ENCODE measurements at regions not wholly inside any gene's neighbourhood (a gene's known extent, or its start where the extent isn't known, plus 50 kb on each side); places are given as distances from the start of the nearest gene placed in this dataset.

GRCh38 chr4:114773339-114773738 lies 174.7 kb downstream of the UGT8 start:
- Histone ChIP-seq H4K8ac (ENCODE audit: extremely low read depth, insufficient read depth, low read length) (no peak overlapping the region), H2BK120ac (replicated peaks; ENCODE audit: low read depth, low read length) (no peak overlapping the region), H3K27me3 (replicated peaks in 1 of 4; ENCODE audit: control insufficient read depth in 3 of 4, extremely low read depth in 1 of 4, insufficient read depth in 3 of 4, low read length in 3 of 4) (no peaks in the 10 kb centered on the region), H3K4me1 (replicated peaks in 1 of 4; ENCODE audit: control insufficient read depth in 3 of 4, insufficient read depth in 4 of 4, low read length in 3 of 4) (no peaks in the 10 kb centered on the region), H3K14ac (ENCODE audit: insufficient read length) (no peak overlapping the region), H3K9me3 (ENCODE audit: insufficient read depth in 2 of 2, low read depth in 1 of 2, low read length in 1 of 2) (no peaks in the 10 kb centered on the region), H3K56ac (replicated peaks; ENCODE audit: insufficient read length, low read depth, low read length) (no peak overlapping the region), H2AFZ (ENCODE audit: low read length) (no peak overlapping the region), H3K18ac (ENCODE audit: extremely low read depth, low read length) (no peak overlapping the region), H2AK5ac (ENCODE audit: low read depth, low read length) (no peak overlapping the region), H3K23me2 (ENCODE audit: low read depth, low read length) (no peaks in the 10 kb centered on the region), H3K79me1 (ENCODE audit: low read depth, low read length) (no peaks in the 10 kb centered on the region), H3K9ac (replicated peaks in 1 of 4; ENCODE audit: extremely low read depth in 1 of 4, low read depth in 3 of 4, low read length in 3 of 4) (no peak overlapping the region), H3K4me3 (ENCODE audit: extremely low read depth in 1 of 4, insufficient read depth in 2 of 4, low read depth in 3 of 4, low read length in 4 of 4) (no peak overlapping the region), H3K27ac (ENCODE audit: low read depth, low read length) (no peak overlapping the region), H4K5ac (ENCODE audit: insufficient read length, low read depth, low read length) (no peak overlapping the region), H2BK20ac (ENCODE audit: low read length) (no peak overlapping the region), H2BK5ac (ENCODE audit: low read depth, low read length) (no peak overlapping the region), H2BK12ac (ENCODE audit: low read depth, low read length) (no peak overlapping the region), H2BK15ac (ENCODE audit: low read length) (no peak overlapping the region), H3K23ac (ENCODE audit: insufficient read length) (no peak overlapping the region), H3K4ac (replicated peaks; ENCODE audit: insufficient read length, low read depth, low read length) (no peak overlapping the region), H3K36me3 (ENCODE audit: control insufficient read depth in 2 of 4, insufficient read depth in 4 of 4, low read length in 3 of 4) (no peaks in the 10 kb centered on the region), H4K20me1 (replicated peaks in 1 of 2; ENCODE audit: control insufficient read depth in 1 of 2, insufficient read depth in 2 of 2, low read length in 2 of 2) (no peaks in the 10 kb centered on the region), H4K91ac (replicated peaks; ENCODE audit: insufficient read length, low read length) (no peak overlapping the region), H3K79me2 (ENCODE audit: control insufficient read depth in 1 of 2, insufficient read depth in 2 of 2, low read length in 2 of 2) (no peaks in the 10 kb centered on the region), H3K4me2 (ENCODE audit: insufficient read depth in 1 of 2, low read depth in 2 of 2, low read length in 2 of 2) (no peak overlapping the region)
- TF ChIP-seq NANOG (IDR thresholded peaks at IDR 0.05; ENCODE audit: insufficient read depth, low read depth, low read length, poor library complexity, severe bottlenecking), result no peak
- POLR2A ChIA-PET (ENCODE audit: partially characterized antibody), result no interaction called here
- DNase-seq (ENCODE audit: low read depth in 1 of 2, low spot score in 2 of 2) (no peak), FAIRE-seq (no peak)
- CTCF ChIA-PET (ENCODE audit: partially characterized antibody), result no interaction called here
- 89% methylated on average over 1 of the region's 1 CpG; no CpG with 5 or more reads in 1 of the 2 experiments for WGBS, 2 experiments (ENCODE audit: extremely low coverage in 1 of 2, insufficient coverage in 1 of 2, insufficient read length in 1 of 2, insufficient replicate concordance in 2 of 2, low coverage in 1 of 2, low lambda C conversion rate in 2 of 2, missing lambda C conversion rate in 1 of 2)
